HG03045 (cell line): ENCODE measurements at regions not wholly inside any gene's neighbourhood (a gene's known extent, or its start where the extent isn't known, plus 50 kb on each side); places are given as distances from the start of the nearest gene placed in this dataset.

ENCODE experiments used
- ATAC-seq: cut with Tn5 transposase; IDR thresholded peaks from one replicate; pipeline ENCODE4 v1.9.1; 2021; ENCODE audit warnings: mild to moderate bottlenecking, moderate library complexity; ENCODE audit not compliant: unreplicated experiment

- ATAC-seq: no peak
These were observed 206.2 kb upstream of the TLL1 start for GRCh38 chr4:165666836-165667235.

- ATAC-seq: no peak
These were observed 205.1 kb upstream of the TLL1 start for GRCh38 chr4:165667969-165668368.

DNA sequence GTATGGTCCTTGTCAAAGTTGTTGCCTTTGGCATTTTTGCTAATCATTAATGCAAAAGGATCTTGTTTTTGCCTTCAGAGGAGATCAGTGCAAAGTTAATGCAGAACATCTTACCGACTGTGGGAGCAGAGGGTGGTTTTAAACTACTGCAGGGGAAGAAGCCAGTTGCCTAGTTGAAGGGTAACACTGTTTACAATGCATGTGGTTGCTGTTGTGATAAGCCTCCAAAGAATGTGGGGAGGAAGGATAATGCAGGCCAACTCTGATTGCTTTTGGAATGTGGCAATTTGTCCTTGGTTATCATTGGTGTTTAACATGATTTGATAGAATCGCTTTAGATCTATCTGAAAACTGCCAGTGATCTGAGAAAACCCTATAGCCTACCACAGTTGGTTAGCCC lies 204.3 kb upstream of the TLL1 start:
- ATAC-seq: no peak

DNA sequence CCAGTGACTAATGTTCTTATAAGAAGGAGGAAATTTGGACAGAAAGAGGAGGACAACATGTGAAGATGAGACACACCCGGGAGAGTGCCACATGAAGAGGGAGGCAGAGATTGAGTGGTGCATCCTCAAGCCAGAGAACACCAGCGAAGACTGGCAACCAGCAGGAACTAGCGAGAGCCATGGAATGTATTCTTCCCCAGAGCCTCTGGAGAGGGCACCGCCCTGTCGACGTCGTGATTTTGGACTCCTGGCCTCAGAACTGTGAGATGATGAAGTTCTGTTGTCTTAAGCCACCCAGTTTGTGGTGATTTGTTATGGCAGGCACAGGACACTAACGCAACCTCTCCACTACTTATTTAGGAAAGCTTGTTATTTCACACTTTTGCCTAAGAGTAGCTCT lies 196.0 kb upstream of the TLL1 start:
- no peak for ATAC-seq

DNA sequence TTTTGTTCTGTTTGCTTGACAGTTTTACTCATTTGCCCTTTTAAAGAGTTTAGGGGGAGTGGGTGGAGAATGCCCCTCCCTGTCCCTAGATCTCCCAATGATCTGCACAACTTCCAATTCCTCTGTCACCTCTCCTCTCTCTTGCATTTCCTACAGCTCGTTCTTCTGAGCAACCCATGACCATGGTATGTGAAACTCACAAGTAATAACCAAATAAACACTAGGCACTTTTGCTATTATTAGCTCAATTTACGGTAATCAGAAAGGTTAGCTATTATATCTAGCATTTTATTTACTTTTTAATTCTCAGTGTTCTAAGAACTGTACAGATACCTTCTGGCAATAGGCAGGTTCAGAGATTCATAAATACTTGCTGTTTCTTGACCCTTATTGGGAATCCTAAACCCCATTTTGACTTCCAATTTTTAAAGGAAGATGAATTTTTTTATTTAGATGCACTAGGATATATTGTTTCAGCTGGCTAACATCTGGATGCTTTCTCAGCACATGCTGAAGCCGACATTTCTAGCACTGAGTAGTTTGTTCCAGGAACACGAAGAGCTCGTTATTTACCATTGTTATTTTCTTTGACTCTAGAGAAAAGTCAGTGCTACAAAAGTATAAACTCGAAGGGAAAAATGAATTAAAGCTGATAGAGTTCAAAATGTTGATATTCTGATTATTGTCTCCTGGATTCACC lies 194.7 kb upstream of the TLL1 start:
- no peak for ATAC-seq

DNA sequence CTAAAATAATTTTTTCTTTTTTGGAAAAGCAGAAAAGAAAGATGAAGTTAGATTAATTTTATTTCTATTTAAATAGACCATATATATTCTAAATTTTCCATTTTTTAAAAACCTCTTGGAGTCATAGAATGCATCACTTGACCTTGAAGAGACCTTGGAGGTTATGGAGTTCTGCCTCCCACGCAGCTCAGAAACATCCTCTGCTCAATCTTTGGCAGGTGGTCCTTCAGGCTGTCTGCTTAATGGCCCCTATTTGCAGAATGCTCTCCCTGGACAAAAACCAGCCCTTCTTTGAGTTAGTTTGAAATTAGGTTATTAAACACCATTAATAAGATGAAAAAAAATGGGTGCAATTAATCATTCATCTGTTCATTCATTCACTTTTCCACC lies 194.1 kb upstream of the TLL1 start:
- ATAC-seq: no peak

- no peak for ATAC-seq
These were observed 192.2 kb upstream of the TLL1 start for GRCh38 chr4:165680821-165681220.

GRCh38 chr4:165682611-165683010 lies 190.4 kb upstream of the TLL1 start:
- no peak for ATAC-seq

GRCh38 chr4:165684177-165684805 lies 188.7 kb upstream of the TLL1 start:
- ATAC-seq: no peak

- ATAC-seq: no peak
These were observed 186.3 kb upstream of the TLL1 start for GRCh38 chr4:165686756-165687155.

- no peak for ATAC-seq
These were observed 183.9 kb upstream of the TLL1 start for GRCh38 chr4:165689159-165689558.

GRCh38 chr4:165692082-165692481 lies 181.0 kb upstream of the TLL1 start:
- no peak for ATAC-seq

DNA sequence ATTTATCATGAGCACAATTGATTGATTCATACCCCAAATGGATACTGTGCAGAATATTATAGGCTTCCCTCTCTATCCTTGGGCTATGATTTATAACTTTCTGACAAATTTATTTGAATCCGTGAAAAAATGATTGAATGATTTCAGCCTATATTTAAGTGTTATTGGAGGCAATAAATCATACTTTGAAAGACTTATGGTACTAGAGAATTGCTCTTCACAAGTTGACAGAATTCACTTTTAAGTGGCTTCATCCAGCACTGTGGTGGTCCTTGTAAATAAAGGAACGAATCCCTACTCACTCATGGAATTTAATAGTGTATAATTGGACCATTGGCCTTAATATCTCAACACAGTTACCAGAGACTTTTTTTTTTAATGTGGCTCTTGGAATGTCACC lies 174.8 kb upstream of the TLL1 start:
- ATAC-seq: no peak

DNA sequence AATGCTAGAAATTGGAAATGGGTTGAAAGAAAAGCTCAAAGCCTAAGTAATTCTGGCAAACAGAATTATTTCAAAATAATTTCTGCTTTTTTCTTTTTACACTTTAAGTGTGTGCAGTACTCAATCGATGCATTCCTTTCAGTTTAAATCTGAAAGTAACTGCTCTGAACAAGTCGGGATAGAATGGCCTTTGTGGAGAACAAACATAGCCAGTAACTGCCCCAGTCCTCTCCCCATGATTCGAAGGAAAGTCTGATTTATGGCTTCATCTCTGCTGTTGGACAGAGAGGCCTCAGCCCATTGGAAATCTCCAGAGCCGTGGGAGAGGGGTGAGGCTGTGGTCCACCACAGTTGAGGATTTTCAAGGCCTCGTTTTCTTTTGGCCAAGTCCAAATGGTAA lies 174.0 kb upstream of the TLL1 start:
- ATAC-seq: no peak

DNA sequence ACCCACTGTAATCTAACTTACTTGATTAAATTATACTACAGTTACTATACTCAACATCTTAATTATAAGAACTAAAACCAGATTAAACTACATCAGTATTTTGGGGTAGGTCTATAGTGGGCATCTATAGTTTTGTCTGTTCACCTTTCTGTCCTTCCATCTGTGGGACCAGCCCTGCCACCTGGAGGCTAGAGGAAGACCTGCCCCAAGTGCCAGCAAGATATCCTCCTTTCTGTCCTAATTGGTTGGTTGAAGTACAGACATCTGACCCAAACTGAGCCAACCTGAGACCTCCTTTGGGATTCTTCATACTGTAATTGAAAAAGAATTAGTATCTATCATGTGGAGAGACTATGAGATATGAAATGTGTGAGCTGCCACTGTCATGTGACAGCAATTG lies 172.2 kb upstream of the TLL1 start:
- ATAC-seq: no peak

DNA sequence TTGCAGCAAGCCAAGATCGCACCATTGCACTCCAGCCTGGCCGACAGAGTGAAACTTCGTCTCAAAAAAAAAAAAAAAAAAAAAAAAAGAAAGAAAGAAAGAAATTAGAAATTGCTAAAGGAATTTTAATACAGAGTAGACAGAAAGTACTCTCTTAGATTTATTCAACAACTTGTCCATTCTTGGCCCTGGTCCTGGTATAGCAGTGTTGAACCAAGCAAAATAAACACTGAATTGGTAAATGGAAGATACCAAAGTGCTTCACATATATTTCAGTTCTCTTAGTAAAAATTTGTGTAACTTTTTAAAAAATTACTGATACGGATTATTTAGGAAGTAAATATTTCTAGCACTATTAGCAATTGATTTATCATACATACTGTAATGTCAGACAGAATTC lies 165.9 kb upstream of the TLL1 start:
- no peak for ATAC-seq

DNA sequence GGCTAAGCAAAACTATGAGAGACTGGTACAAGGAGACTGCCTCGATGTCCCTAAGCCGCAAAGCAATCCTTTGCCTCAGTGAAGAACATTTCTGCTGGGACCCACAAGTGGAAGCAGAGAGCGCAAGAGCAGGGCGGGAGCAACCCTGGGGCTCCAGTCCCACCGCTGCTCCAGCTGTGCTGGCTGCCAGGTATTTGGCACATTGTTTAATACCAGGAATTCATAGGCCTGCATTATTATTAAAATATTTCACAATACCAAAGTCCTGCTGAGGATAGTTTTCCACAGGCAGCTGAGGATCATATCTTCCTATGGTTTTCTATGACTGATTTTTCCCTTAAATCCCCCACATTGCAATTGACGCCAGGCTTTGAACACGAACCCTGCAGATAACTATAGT lies 163.5 kb upstream of the TLL1 start:
- no peak for ATAC-seq

DNA sequence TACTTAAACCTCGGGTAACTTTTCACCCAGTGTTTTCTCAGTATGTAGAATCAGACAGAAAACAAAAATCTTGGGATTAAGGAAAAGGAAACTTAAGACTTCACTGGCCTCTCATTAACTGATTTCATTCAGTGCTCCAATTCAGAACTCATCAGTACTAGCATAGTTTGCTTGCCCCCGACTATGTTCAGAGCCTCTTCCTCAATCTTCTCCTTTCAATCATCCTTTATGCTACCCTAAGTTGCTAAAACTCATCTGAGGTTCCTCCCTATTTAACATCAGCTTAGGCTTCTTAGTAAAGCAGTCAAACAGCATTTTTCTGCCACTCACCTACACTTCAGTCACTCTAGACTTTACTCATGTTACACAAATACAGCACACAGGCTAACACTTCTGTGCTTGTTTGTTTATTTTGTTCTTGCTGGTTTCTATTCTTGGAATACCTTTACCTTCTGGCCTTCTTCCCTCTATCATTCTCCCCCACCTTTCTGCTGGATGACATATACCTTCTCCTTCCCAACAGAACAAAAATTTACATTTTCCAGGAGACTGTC lies 163.0 kb upstream of the TLL1 start:
- no peak for ATAC-seq

GRCh38 chr4:165711436-165711835 lies 161.6 kb upstream of the TLL1 start:
- ATAC-seq: no peak

- ATAC-seq: no peak
These were observed 161.1 kb upstream of the TLL1 start for GRCh38 chr4:165711912-165712311.

- ATAC-seq: no peak
These were observed 158.4 kb upstream of the TLL1 start for GRCh38 chr4:165714650-165715049.

DNA sequence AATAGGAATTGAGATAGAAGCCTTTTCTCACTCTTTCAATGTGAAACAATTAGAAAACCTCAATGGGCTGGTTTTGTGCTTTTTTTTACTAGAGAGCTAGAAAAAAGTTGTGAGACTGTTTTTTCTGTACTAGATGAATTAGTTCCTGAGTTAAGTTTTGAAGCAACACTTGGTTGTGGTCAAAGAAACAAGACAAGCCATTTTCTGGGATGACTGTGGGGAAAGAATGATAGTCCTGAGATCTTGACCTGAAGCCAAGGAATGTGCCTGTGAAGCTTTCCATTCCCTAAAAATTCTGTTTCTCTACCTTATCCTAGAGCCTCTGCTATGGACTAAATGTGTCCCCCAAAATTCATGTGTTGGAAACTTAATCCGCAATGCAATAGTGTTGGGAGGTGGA lies 157.8 kb upstream of the TLL1 start:
- ATAC-seq: no peak

DNA sequence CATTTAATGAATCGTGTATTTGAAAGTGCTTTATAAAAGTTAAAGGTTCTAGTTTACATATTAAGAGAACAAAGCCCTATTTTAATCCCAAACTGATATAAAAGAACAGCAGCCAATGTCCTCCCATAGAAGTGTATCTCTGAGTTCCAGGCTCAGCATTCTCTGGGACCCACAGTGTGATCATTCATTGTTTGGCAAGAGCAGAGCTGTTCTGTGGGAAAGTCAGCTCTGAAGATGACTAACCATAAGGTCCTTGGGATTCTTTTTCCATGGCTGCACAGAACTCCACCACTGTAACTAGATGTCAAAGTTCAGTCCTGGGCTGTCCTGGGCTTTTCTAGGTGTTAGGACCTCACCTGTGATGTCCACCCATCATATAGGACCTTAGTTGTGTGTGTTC lies 157.0 kb upstream of the TLL1 start:
- ATAC-seq: no peak
